H1 (cell line): ENCODE measurements at regions not wholly inside any gene's neighbourhood (a gene's known extent, or its start where the extent isn't known, plus 50 kb on each side); places are given as distances from the start of the nearest gene placed in this dataset.

Experiments
- CTCF ChIA-PET: fragments of 300-600 bp; sonication (Branson Sonifier 250); formaldehyde crosslinking; loops from one replicate; lab custom pipeline; 2021; ENCODE audit not compliant: partially characterized antibody; lab: Charles Lee
- POLR2A ChIA-PET: fragments of 300-600 bp; sonication (Branson Sonifier 250); formaldehyde crosslinking; loops from one replicate; lab custom pipeline; 2021; ENCODE audit warnings: inconsistent platforms; ENCODE audit not compliant: partially characterized antibody; lab: Charles Lee
- DNase-seq, 2 experiments: peaks; one replicate each; pipeline versions ENCODE4 v3.0.0 to v3.0.0-alpha.2; 2010 to 2022; ENCODE audit warnings: low spot score in 2 of 2, low read depth in 1 of 2, mixed read lengths in 1 of 2
- FAIRE-seq: peaks from 2 replicates; lab custom pipeline; 2011; peaks lifted over from hg19 to GRCh38; lab: Jason Lieb, UNC
- H2AFZ ChIP-seq: 2 replicates; pipeline ENCODE4 v1.8.1; 2012; ENCODE audit warnings: low read length, inconsistent platforms
- H2AK5ac ChIP-seq: 2 replicates; pipeline ENCODE4 v1.6.1; 2013; ENCODE audit warnings: low read depth, low read length
- H2BK120ac ChIP-seq: replicated peaks from 2 replicates; pipeline ENCODE3; 2013; ENCODE audit warnings: low read depth, low read length, inconsistent platforms
- H2BK12ac ChIP-seq: 2 replicates; pipeline ENCODE4 v1.6.1; 2013; ENCODE audit warnings: low read depth, low read length
- H2BK15ac ChIP-seq: 2 replicates; pipeline ENCODE4 v1.6.1; 2013; ENCODE audit warnings: low read length
- H2BK20ac ChIP-seq: 2 replicates; pipeline ENCODE4 v1.6.1; 2013; ENCODE audit warnings: low read length
- H2BK5ac ChIP-seq: 2 replicates; pipeline ENCODE4 v1.6.1; 2013; ENCODE audit warnings: low read depth, low read length
- H3K14ac ChIP-seq: 2 replicates; pipeline ENCODE4 v1.6.1; 2013; ENCODE audit warnings: inconsistent platforms; ENCODE audit not compliant: insufficient read length
- H3K18ac ChIP-seq: 2 replicates; pipeline ENCODE4 v1.6.1; 2013; ENCODE audit warnings: low read length; ENCODE audit errors: extremely low read depth
- H3K23ac ChIP-seq: 2 replicates; pipeline ENCODE4 v1.6.1; 2013; ENCODE audit warnings: inconsistent platforms; ENCODE audit not compliant: insufficient read length
- H3K23me2 ChIP-seq: 2 replicates; pipeline ENCODE4 v1.6.1; 2013; ENCODE audit warnings: low read depth, low read length
- H3K27ac ChIP-seq: 2 replicates; pipeline ENCODE4 v1.6.1; 2011; ENCODE audit warnings: low read depth, low read length, inconsistent platforms
- H3K27me3 ChIP-seq, 4 experiments: replicated peaks in 1 of 4; 1 replicate in 1 of 4; 2 replicates in 3 of 4; pipeline versions ENCODE4 v1.6.1 to v1.8.1; 2011 to 2013; ENCODE audit warnings: low read length in 3 of 4, mild to moderate bottlenecking in 3 of 4, inconsistent platforms in 2 of 4, mixed read lengths in 2 of 4, moderate library complexity in 1 of 4; ENCODE audit not compliant: control insufficient read depth in 3 of 4, insufficient read depth in 3 of 4; ENCODE audit errors: extremely low read depth in 1 of 4
- H3K36me3 ChIP-seq, 4 experiments: 2 replicates each; pipeline versions ENCODE4 v1.6.1 to v1.8.1; 2011 to 2013; ENCODE audit warnings: mild to moderate bottlenecking in 4 of 4, low read length in 3 of 4, moderate library complexity in 2 of 4, control low read depth in 1 of 4, inconsistent platforms in 1 of 4; ENCODE audit not compliant: insufficient read depth in 4 of 4, control insufficient read depth in 2 of 4
- H3K4ac ChIP-seq: replicated peaks from 2 replicates; pipeline ENCODE3; 2013; ENCODE audit warnings: low read length, low read depth, mixed read lengths, inconsistent platforms; ENCODE audit not compliant: insufficient read length
- H3K4me1 ChIP-seq, 4 experiments: replicated peaks in 1 of 4; 1 replicate in 1 of 4; 2 replicates in 3 of 4; pipeline versions ENCODE4 v1.6.1 to v1.8.1; 2011 to 2013; ENCODE audit warnings: low read length in 3 of 4, inconsistent platforms in 2 of 4, mixed read lengths in 1 of 4; ENCODE audit not compliant: insufficient read depth in 4 of 4, control insufficient read depth in 3 of 4
- H3K4me2 ChIP-seq, 2 experiments: 2 replicates each; pipeline versions ENCODE4 v1.6.1 to v1.8.1; 2011 to 2013; ENCODE audit warnings: low read depth in 2 of 2, low read length in 2 of 2, control low read depth in 1 of 2, inconsistent platforms in 1 of 2, mild to moderate bottlenecking in 1 of 2; ENCODE audit not compliant: insufficient read depth in 1 of 2
- H3K4me3 ChIP-seq, 4 experiments: fragments of 200-600, 300-600 bp in 1 of 4; sonication (generic), shearing (Covaris generic), sonication (Bioruptor Twin) in 1 of 4; 2 replicates each; pipeline versions ENCODE4 v1.5.1 to v1.8.1; 2011 to 2016; ENCODE audit warnings: low read length in 4 of 4, low read depth in 3 of 4, control low read depth in 2 of 4, inconsistent platforms in 2 of 4, mild to moderate bottlenecking in 2 of 4, mixed read lengths in 1 of 4, moderate library complexity in 1 of 4; ENCODE audit not compliant: insufficient read depth in 2 of 4; ENCODE audit errors: extremely low read depth in 1 of 4
- H3K56ac ChIP-seq: replicated peaks from 2 replicates; pipeline ENCODE3; 2013; ENCODE audit warnings: low read depth, mild to moderate bottlenecking, mixed read lengths, low read length, inconsistent platforms; ENCODE audit not compliant: insufficient read length
- H3K79me1 ChIP-seq: 2 replicates; pipeline ENCODE4 v1.6.1; 2013; ENCODE audit warnings: low read depth, low read length, control low read depth
- H3K79me2 ChIP-seq, 2 experiments: 2 replicates each; pipeline versions ENCODE4 v1.6.1 to v1.8.1; 2012 to 2013; ENCODE audit warnings: low read length in 2 of 2, mild to moderate bottlenecking in 2 of 2, inconsistent platforms in 1 of 2; ENCODE audit not compliant: insufficient read depth in 2 of 2, control insufficient read depth in 1 of 2
- H3K9ac ChIP-seq, 4 experiments: replicated peaks in 1 of 4; 1 replicate in 1 of 4; 2 replicates in 3 of 4; pipeline versions ENCODE4 v1.6.1 to v1.8.1; 2011 to 2013; ENCODE audit warnings: low read depth in 3 of 4, low read length in 3 of 4, control low read depth in 2 of 4, mild to moderate bottlenecking in 2 of 4, moderate library complexity in 2 of 4, inconsistent platforms in 1 of 4; ENCODE audit errors: extremely low read depth in 1 of 4
- H3K9me3 ChIP-seq, 2 experiments: 2 replicates each; pipeline versions ENCODE4 v1.6.1 to v1.8.1; 2012 to 2013; ENCODE audit warnings: mild to moderate bottlenecking in 2 of 2, moderate library complexity in 2 of 2, control low read depth in 1 of 2, inconsistent platforms in 1 of 2, low read depth in 1 of 2, low read length in 1 of 2, mixed read lengths in 1 of 2; ENCODE audit not compliant: insufficient read depth in 2 of 2
- H4K20me1 ChIP-seq, 2 experiments: replicated peaks in 1 of 2; 2 replicates each; pipeline versions ENCODE3 to v1.8.1; 2011 to 2013; ENCODE audit warnings: inconsistent platforms in 2 of 2, low read length in 2 of 2, mild to moderate bottlenecking in 1 of 2; ENCODE audit not compliant: insufficient read depth in 2 of 2, control insufficient read depth in 1 of 2
- H4K5ac ChIP-seq: 2 replicates; pipeline ENCODE4 v1.6.1; 2013; ENCODE audit warnings: low read length, low read depth, mixed read lengths, inconsistent platforms; ENCODE audit not compliant: insufficient read length
- H4K8ac ChIP-seq: 2 replicates; pipeline ENCODE4 v1.8.0; 2013; ENCODE audit warnings: mild to moderate bottlenecking, moderate library complexity, low read length, inconsistent platforms; ENCODE audit not compliant: insufficient read depth; ENCODE audit errors: extremely low read depth
- H4K91ac ChIP-seq: replicated peaks from 2 replicates; pipeline ENCODE3; 2013; ENCODE audit warnings: low read length, mixed read lengths, inconsistent platforms; ENCODE audit not compliant: insufficient read length
- ASH2L ChIP-seq: fragments of 200-600, 300-600 bp; sonication (generic); IDR thresholded peaks from one replicate; pipeline ENCODE4 v1.7.1; 2017; ENCODE audit warnings: low read length
- NANOG ChIP-seq: IDR thresholded peaks from 2 replicates; pipeline ENCODE4 v1.6.1; 2011; ENCODE audit warnings: low read length, low read depth, mild to moderate bottlenecking, inconsistent platforms; ENCODE audit not compliant: insufficient read depth, poor library complexity, severe bottlenecking
- RBBP5 ChIP-seq: IDR thresholded peaks from 2 replicates; pipeline ENCODE4 v1.7.1; 2012; ENCODE audit warnings: low read depth, mild to moderate bottlenecking, inconsistent platforms, low read length, moderate library complexity, borderline replicate concordance
- SIN3A ChIP-seq, 2 experiments: IDR thresholded peaks in 1 of 2; conservative IDR thresholded peaks in 1 of 2; 2 replicates each; pipeline ENCODE4 v1.6.1; 2011 to 2012; ENCODE audit warnings: low read length in 2 of 2, improper control_type of control experiment in 1 of 2, low read depth in 1 of 2, mild to moderate bottlenecking in 1 of 2
- SP4 ChIP-seq: IDR thresholded peaks from 2 replicates; pipeline ENCODE4 v1.6.1; 2012; ENCODE audit warnings: low read length, inconsistent platforms
- WGBS, 2 experiments: shearing (Covaris generic) in 1 of 2; methylation state at CpG; one replicate each; pipeline versions ENCODE4 v1.1.6 to v1.1.7; 2013 to 2015; ENCODE audit warnings: low lambda C conversion rate in 2 of 2, mixed read lengths in 2 of 2, inconsistent platforms in 1 of 2, low coverage in 1 of 2, missing lambda C conversion rate in 1 of 2; ENCODE audit not compliant: insufficient replicate concordance in 2 of 2, insufficient coverage in 1 of 2, insufficient read length in 1 of 2; ENCODE audit errors: extremely low coverage in 1 of 2, missing lambda C conversion rate in 1 of 2; 5-methylcytosine and 5-hydroxymethylcytosine counted together

- 0 out of 2 replicates have a peak overlapping the region, but pooled peaks have one; percentile 14 for H2AFZ ChIP-seq
- H3K4me1 ChIP-seq, result no peaks in the 10 kb centered on the region
- H3K27ac ChIP-seq, result no peak overlapping the region
- H3K9ac ChIP-seq, result no peak overlapping the region
- H3K23me2 ChIP-seq, result no peaks in the 10 kb centered on the region
- peaks cover 0 to 8% of the 10 kb centered on the region in 2 experiments; a peak in 1 of 4 replicates for H3K9me3 ChIP-seq
- H3K14ac ChIP-seq, result no peak overlapping the region
- H4K5ac ChIP-seq, result no peak overlapping the region
- no peaks in the 10 kb centered on the region for H3K79me1 ChIP-seq
- H3K23ac ChIP-seq, result no peak overlapping the region
- H3K4me2 ChIP-seq, result no peak overlapping the region
- no peak overlapping the region for H2BK20ac ChIP-seq
- H3K79me2 ChIP-seq, result no peaks in the 10 kb centered on the region
- H2AK5ac ChIP-seq, result no peak overlapping the region
- ChIA-PET POLR2A (no interaction called here), CTCF (no interaction called here)
- H3K27me3 ChIP-seq, result 0 out of 7 replicates have a peak, but pooled peaks cover 0 to 1% (median 0%) of the 10 kb centered on the region in 4 experiments
- no peak overlapping the region for H2BK15ac ChIP-seq
- 93% methylated on average over 8 of the region's 8 CpGs; no CpG with 5 or more reads in 1 of the 2 experiments for WGBS, 2 experiments
- H4K91ac ChIP-seq, result no peak overlapping the region
- H3K56ac ChIP-seq, result no peak overlapping the region
- no peaks in the 10 kb centered on the region for H3K36me3 ChIP-seq
- FAIRE-seq, result no peak
- DNase-seq, result no peak
- no peak overlapping the region for H3K4ac ChIP-seq
- no peak overlapping the region for H3K4me3 ChIP-seq
- H4K8ac ChIP-seq, result no peak overlapping the region
- no peak overlapping the region for H2BK120ac ChIP-seq
- no peak overlapping the region for H2BK12ac ChIP-seq
- H4K20me1 ChIP-seq, result no peaks in the 10 kb centered on the region
- H2BK5ac ChIP-seq, result no peak overlapping the region
- H3K18ac ChIP-seq, result no peak overlapping the region
- TF ChIP-seq SIN3A (conservative IDR thresholded peaks at IDR 0.05 in 1 of 2, IDR thresholded peaks at IDR 0.05 in 1 of 2; ENCODE audit: low read depth in 1 of 2, low read length in 2 of 2) (no peak), ASH2L (no peak), NANOG (no peak), SP4 (no peak), RBBP5 (no peak)
These were observed 657.4 kb upstream of the ID2 start for GRCh38 chr2:8024506-8024905.
